CMK (cell line): ENCODE measurements at regions not wholly inside any gene's neighbourhood (a gene's known extent, or its start where the extent isn't known, plus 50 kb on each side); places are given as distances from the start of the nearest gene placed in this dataset.

Experiments
- DNase-seq: peaks from one replicate; pipeline ENCODE4 v3.0.0-alpha.2; 2010; ENCODE audit warnings: low read depth

- DNase-seq = no peak
These were observed 53.0 kb upstream of the GRAMD2B start for GRCh38 chr5:126369995-126370731.

- DNase-seq = no peak
These were observed 52.2 kb upstream of the GRAMD2B start for GRCh38 chr5:126370796-126371718.

- peak; percentile 31 for DNase-seq
These were observed 49.7 kb upstream of the GRAMD2B start for GRCh38 chr5:126373375-126374108.
